Ecto neural progenitor cell (in vitro differentiated cells): ENCODE measurements at regions not wholly inside any gene's neighbourhood (a gene's known extent, or its start where the extent isn't known, plus 50 kb on each side); places are given as distances from the start of the nearest gene placed in this dataset.

Experiments used
- DNase-seq: peaks from one replicate; pipeline ENCODE4 v3.0.0-alpha.2; 2018; ENCODE audit warnings: low spot score

GRCh38 chr3:164113371-164114332 lies 964.6 kb downstream of the SI start:
- DNase-seq = no peak

- DNase-seq = no peak
Measured at GRCh38 chr3:164096352-164096751, 981.9 kb downstream of the SI start.

DNA sequence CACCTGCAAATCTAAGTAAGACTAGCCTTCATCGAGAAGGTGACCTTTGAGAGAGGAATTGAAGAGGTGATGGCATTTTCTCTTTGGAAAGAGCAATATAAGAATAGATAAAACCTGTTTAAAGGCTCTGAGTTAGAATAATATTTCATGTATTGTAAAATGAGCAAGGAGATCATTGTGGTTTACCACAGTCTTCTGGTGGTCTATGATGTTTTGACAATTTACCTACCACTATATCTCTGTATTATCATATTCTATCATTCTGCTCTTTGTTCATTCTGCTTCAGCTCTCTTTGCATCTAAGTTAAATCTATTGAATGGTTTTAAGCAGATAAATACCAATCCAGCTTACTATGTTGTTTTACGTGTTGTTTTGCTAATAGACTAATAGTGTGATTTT lies 982.3 kb downstream of the SI start:
- DNase-seq = no peak

DNA sequence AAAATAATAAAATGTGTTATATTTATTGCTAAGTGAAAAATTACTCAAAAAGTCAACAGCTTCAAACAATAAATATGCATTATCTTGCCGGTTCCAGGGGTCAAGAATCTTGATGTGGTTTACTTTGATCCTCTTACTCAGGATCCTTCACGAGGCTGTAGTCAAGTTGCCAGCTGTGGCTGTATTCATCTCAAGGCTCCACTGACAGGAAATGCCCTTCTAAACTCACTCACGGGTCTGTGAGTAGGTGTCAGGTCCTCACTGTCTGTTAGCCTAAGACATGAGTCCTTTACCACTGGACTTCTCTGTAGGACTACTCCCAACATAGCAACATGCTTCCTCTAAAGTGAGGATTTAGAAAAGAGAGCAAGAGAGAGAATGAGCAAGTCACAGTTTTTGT lies 983.0 kb downstream of the SI start:
- no peak for DNase-seq

DNA sequence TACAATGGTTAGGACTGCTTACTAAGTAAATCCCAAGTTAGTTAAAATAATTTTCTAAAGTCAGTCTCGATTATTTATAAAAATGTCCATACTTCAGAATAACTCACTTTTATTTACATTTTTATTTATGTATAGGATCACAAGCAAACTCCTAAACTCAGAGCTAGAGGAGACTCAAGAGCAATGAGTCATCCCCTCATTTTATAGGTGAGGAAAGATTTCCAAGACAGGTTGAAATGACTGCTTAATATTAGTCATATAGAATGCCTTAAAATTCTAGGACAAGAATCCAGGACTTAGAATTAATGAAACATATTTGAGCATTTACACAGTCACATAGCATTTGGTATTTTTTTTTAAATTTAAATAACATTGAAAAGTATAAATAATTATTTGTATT lies 983.8 kb downstream of the SI start:
- no peak for DNase-seq

DNA sequence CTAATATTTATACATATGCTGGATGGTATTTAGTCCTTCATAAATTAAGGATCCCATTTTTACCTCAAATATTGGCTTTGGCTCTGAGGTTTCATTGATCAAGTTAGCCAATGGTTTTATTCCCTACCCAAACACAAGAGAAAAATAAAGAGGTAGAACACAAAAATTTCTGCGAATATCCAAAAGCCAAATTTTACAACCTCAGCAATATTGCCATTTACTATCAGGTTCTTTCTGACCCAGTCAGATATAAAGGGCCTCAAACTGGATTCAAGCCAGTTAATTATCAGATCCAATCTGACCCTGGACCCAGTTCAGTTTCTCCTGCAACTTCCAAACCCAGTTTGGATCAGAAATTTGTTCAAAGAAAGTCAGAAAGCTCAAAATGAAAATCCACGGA lies 998.1 kb downstream of the SI start:
- no peak for DNase-seq

DNA sequence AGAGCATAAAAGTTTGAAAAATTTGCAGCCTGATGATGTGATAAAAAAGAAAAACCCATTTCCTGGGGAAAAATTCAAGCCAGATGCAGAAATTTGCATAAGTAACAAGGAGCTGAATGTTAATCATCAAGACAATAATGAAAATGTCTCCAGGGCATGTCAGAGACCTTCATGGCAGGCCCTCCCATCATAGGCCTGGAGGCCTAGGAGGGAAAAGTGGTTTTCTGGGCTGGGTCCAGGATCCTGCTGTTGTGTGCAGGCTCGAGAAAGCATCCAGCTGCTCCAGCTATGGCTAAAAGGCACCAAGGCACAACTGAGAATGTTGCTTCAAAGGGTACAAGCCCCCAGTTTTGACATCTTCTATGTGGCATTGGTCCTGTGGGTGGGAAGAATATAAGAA lies 1014.0 kb downstream of the SI start:
- DNase-seq = no peak

GRCh38 chr3:164060923-164061322 lies 1017.4 kb downstream of the SI start:
- DNase-seq = no peak

DNA sequence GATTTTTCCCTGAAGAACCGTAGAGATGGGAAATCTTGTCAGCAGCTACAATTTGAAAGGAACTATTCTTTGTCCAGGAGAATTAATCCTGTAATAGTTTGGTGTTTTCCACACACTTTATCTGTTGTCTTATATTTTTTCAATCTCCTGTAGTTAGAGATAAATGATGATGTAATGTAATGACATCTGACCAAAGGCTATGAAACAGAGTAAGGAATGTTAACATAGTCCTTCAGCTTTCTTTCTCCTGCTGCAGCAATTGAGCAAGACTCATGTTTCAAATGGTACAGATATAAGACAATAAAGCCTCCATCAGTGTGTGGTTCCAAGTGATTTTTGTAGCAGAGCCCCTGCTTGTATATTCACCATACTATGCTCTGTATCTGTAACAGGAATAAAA lies 1028.4 kb downstream of the SI start:
- DNase-seq = no peak

DNA sequence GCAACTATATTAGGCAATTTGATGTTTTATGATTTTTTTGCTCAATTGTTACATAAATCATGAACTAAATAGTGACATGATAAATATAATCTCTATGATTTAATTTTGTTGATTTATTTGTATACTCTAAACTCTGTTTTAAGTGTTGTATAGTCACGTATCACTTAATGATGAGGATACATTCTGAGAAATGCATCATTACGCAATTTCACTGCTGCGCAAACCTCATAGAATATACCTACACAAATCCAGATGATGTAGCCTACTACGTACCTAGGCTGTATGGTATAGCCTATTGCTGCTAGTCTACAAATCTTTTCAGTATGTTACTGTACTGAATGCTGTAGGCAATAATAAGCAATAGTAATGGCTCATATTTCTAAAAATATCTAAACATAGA lies 1029.8 kb downstream of the SI start:
- DNase-seq = no peak

- no peak for DNase-seq
Measured at GRCh38 chr3:164040991-164041390, 1037.3 kb downstream of the SI start.

DNA sequence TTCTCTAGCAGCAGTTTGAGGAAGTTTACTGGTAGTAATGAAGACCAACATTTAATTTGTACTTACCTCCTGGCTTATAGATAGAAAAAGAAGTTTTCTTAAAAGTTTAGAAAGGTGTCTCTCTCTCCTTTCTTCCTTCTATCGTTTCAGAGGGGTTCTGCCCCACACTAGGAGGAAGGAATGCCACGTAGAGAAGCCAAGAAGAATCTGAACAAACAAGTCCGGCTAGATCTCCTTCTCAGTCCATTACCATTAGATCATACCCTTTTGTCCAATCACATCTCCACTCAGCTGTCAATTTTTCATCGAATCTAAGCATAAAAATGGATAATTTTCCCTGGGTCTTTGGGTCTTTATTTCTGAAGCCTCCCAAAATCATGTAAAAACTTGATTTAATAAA lies 1048.1 kb downstream of the SI start:
- DNase-seq = no peak

GRCh38 chr3:164024786-164025185 lies 1053.5 kb downstream of the SI start:
- peak; percentile 11 for DNase-seq

DNA sequence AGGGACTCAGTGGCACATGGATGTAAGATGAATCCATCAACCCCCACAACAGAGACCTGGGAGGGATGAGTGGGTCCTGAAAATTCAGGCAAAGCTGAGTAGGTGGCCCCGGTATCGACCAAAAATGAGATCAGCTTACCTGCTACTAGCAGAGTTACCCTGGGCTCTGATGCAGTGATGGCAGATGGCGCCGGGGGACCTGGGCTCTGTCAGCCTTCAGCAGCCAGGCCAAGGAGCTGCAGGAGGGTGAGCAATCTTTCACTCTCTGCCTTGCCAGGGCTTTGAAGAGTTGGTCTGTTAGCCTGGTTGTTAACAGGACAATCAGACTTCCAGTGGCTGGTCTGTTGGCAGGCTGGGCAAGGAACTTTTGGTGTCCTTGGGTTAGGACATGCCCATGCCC lies 1054.8 kb downstream of the SI start:
- DNase-seq = peak; percentile 26

- DNase-seq = peak; percentile 26
Measured at GRCh38 chr3:164018500-164018899, 1059.8 kb downstream of the SI start.

- no peak for DNase-seq
Measured at GRCh38 chr3:164007765-164008164, 1070.5 kb downstream of the SI start.

GRCh38 chr3:164004205-164004604 lies 1074.1 kb downstream of the SI start:
- DNase-seq = peak; percentile 74

DNA sequence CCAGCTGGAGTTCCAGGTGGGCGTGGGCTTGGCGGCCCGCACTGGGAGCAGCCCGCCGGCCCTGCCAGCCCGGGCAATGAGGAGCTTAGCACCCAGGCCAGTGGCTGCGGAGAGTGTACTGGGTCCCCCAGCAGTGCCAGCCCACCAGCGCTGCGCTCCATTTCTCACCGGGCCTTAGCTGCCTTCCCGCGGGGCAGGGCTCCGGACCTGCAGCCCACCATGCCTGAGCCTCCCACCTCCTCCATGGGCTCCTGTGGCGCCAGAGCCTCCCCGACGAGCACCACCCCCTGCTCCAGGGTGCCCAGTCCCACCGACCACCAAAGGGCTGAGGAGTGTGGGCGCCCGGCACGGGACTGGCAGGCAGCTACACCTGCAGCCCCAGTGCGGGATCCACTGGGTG lies 1075.3 kb downstream of the SI start:
- DNase-seq = peak; percentile 18

- DNase-seq = no peak
Measured at GRCh38 chr3:163983940-163984339, 1094.4 kb downstream of the SI start.

DNA sequence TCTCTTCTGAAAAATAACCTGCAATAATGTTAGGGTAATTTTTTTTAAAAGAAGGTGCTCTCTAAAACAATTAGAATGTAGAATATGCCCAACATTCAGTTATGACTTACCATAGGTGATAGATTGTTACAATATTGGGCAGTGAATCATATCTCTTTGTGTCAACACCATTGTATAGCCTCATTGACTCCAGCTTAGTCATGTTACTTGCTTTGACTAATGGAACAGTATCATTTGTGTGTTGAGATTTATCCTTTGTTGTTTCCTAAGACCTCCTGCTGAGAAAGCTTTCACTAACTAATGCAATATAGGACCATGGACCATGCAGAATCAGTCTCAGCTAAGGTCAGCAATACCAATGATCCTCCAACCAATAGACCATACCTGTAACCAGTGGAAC lies 1106.4 kb downstream of the SI start:
- no peak for DNase-seq

DNA sequence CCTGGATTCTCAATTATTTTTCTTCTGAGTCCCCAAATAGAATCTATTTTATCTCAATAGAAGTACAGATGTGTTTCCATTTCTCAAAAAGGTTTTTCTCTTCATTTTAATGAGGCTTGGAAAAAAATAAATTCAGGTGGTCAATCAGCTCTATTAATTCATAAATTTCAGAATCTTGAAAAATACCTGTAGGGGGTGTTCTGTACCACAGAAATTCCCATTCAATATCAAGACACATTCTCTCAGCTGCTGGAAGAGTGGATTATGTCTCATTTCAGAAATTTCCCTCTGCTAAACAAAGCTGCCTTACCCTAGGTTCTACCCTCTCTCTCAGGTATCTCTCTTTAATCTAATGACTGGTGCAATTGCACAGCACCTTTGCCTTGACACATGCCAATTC lies 1121.2 kb downstream of the SI start:
- no peak for DNase-seq

DNA sequence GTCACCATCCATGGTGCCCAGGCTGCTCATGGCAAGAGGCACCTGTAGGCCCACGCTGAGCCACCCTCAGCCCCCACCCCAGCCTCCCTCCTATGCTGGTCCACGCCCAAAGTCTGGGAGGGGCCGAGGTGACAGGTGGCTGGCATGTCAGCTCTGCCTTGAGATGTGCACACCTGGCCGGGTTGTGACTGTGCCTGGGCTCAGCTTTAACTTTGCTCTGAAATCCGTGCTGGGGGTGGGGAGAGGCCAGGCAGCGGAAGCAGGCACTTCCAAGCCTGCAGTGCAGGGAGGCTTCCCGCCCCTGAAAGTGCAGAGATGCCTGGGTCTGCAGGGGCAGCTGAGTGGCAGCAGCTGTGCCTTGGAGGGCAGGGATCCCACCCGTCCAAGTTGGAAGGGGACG lies 1124.8 kb downstream of the SI start:
- no peak for DNase-seq

DNA sequence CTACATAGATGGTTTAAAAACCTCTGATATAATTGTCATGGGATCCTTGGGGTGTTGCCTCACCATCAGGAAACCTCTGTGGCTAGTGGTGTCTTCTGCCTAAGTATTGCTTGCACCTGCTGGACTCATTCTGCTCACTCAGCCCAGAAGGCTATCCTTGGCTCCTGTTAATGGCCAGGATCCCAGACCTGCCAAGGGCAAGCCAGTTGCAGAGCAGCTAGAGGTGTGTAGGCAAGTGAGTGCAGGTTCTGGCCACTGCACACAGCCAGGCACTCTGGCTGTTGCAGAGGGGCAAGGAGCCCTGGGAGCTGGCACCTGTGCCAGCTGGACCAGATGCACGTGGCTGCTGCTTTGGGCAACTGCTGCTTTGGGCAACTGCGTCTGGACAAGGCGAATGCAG lies 1125.8 kb downstream of the SI start:
- DNase-seq = no peak

DNA sequence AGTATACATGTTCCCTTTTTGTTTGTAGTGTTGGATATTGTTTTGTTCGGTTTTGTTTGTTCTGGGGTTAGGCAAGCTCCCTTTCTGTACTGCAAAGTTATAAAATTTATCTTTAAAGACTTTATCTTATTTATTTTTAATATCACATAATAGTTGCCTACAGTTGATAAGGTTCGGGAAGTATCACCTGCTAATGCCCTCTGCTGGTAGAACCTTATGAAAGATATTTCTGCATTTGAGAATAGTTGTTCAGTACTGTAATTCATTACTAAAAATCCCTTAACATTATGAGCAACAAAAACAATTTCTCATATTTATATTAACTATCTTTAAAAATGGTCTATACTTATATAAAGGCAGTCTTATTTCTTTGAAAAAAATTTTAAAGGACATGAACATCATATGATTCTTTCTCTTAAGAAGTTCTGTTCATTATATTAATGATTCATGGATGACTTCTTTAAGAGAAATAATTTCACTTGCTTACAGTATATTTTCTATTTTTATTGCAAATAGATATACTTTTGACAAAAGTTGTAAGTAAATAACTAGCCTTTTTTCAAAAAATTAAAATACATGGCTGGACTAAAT lies 1126.8 kb downstream of the SI start:
- no peak for DNase-seq
